ENCODE measurements at regions not wholly inside any gene's neighbourhood (a gene's known extent, or its start where the extent isn't known, plus 50 kb on each side); places are given as distances from the start of the nearest gene placed in this dataset.

DNA sequence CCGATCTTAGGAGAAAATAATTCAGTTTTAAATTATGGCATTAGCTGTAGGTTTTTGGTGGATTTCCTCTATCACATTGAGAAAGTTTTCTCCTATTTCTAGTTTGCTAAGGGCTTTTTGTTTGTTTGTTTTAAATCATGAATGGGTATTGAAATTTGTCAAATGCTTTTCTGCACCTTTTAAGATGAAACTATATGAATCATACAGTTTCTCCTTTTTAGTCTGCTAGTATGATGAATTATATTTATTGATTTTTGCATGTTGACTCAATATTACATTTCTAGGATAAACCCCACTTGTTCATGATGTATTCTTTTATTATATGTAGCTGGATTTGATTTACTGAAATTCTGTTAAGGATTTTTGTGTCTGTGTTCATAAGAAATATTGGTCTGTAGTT lies 70.3 kb upstream of the PIP4K2A start:
- TF ChIP-seq, protein P1, sequence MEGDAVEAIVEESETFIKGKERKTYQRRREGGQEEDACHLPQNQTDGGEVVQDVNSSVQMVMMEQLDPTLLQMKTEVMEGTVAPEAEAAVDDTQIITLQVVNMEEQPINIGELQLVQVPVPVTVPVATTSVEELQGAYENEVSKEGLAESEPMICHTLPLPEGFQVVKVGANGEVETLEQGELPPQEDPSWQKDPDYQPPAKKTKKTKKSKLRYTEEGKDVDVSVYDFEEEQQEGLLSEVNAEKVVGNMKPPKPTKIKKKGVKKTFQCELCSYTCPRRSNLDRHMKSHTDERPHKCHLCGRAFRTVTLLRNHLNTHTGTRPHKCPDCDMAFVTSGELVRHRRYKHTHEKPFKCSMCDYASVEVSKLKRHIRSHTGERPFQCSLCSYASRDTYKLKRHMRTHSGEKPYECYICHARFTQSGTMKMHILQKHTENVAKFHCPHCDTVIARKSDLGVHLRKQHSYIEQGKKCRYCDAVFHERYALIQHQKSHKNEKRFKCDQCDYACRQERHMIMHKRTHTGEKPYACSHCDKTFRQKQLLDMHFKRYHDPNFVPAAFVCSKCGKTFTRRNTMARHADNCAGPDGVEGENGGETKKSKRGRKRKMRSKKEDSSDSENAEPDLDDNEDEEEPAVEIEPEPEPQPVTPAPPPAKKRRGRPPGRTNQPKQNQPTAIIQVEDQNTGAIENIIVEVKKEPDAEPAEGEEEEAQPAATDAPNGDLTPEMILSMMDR (conservative IDR thresholded peaks at IDR 0.05): no peak
- no peak for TF ChIP-seq EZH2 (IDR thresholded peaks at IDR 0.05; ENCODE audit: low read depth)

All from PC-9 (cell line).